AG09309 (cell line): ENCODE measurements at regions not wholly inside any gene's neighbourhood (a gene's known extent, or its start where the extent isn't known, plus 50 kb on each side); places are given as distances from the start of the nearest gene placed in this dataset.
"Not testable (repeated sequence)": the region's sequence is repeated elsewhere in the genome, so short reads cannot be mapped to it uniquely, and the experiment has no call there.

Experiments used
- DNase-seq: peaks from one replicate; pipeline ENCODE4 v3.0.0-alpha.2; 2010; ENCODE audit warnings: low read depth
- H3K4me3 ChIP-seq: 2 replicates; pipeline ENCODE4 v1.5.1; 2011; ENCODE audit warnings: mild to moderate bottlenecking, low read depth, low read length, moderate library complexity; ENCODE audit not compliant: control insufficient read depth
- TF ChIP-seq, protein P1 (sequence below): IDR thresholded peaks from 2 replicates; pipeline ENCODE4 v1.5.1; 2011; ENCODE audit warnings: mild to moderate bottlenecking, low read depth, low read length, inconsistent platforms; ENCODE audit not compliant: insufficient read depth, control insufficient read depth; ENCODE audit errors: missing control alignments

DNA sequence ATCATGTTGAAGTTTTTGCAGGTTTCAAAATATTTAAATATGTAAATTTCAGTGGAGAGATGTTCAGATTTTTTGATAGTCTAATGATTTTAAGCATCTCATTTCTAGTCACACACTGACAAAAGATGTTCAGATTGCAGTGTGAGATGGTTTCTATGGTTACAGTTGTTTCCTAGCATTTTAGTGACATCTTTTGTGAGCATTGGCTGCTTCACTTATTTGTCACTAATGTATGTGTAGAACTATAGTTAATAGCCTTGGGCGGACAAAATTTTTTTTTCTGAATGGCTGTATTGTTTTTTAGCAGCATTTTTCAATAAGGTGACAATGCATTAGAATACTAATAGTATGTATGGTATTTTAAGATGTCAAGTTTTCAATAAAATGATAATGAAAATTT lies 315.6 kb upstream of the PRKD1 start:
- TF ChIP-seq, protein P1, sequence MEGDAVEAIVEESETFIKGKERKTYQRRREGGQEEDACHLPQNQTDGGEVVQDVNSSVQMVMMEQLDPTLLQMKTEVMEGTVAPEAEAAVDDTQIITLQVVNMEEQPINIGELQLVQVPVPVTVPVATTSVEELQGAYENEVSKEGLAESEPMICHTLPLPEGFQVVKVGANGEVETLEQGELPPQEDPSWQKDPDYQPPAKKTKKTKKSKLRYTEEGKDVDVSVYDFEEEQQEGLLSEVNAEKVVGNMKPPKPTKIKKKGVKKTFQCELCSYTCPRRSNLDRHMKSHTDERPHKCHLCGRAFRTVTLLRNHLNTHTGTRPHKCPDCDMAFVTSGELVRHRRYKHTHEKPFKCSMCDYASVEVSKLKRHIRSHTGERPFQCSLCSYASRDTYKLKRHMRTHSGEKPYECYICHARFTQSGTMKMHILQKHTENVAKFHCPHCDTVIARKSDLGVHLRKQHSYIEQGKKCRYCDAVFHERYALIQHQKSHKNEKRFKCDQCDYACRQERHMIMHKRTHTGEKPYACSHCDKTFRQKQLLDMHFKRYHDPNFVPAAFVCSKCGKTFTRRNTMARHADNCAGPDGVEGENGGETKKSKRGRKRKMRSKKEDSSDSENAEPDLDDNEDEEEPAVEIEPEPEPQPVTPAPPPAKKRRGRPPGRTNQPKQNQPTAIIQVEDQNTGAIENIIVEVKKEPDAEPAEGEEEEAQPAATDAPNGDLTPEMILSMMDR, result no peak
- no peak for DNase-seq

DNA sequence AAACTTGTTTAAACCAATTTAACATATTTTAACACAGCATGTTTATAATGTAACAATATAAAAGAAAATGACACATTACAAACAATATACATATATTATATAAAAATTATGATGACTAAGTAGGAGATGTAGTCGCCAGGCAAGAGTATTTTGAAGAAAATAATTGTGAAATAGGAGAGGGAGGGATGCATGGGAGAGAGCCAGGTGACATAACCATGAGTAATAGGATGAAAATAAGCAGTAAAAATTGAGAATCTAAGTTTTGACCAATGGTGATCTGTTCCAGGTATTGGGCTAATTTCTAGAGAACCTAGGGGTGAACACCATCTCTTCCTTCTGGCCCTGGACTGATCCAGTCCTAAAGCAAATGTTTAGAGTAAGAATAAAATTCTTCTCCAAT lies 315.2 kb upstream of the G2E3 start:
- TF ChIP-seq, protein P1, result no peak
- H3K4me3 ChIP-seq, result no peak overlapping the region
- peak; percentile 34 for DNase-seq

More for the DNA sequence above, 315.6 kb upstream of the PRKD1 start:
- no peak overlapping the region for H3K4me3 ChIP-seq

DNA sequence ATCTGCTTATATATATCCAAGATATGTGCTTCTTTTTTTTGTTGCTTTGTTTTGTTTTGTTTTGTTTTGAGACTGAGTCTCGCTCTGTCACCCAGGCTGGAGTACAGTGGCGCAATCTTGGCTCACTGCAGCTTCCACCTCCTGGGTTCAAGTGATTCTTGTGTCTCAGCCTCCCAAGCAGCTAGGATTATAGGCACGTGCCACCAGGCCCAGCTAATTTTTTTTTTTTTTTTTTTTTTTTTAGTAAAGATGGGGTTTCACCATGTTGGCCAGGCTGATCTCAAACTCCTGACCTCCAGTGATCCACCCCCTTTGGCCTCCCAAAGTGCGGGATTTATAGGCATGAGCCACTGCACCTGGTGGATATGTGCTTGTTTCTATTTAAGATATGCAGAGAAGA lies 314.6 kb upstream of the G2E3 start:
- H3K4me3 ChIP-seq, DNase-seq: not testable (repeated sequence)

DNA sequence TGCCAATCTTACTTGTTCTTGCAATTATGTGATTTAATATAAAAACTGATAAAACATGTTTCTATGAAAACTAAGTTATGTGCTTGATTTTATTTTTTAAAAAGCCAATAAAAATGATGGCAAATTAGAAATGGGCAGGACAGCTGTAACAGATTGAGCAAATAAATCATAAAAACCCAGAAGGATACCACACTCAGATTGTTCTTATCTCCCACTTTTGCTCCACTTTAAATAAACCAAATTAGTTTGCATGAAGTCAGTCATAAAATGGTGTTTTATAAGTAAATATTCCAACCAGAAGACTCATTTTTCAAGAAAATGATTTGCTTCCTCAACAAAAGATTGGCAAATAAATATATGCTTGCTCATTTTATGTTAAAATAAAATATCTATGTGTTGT lies 307.9 kb upstream of the G2E3 start:
- DNase-seq, result no peak
- H3K4me3 ChIP-seq, result no peak overlapping the region
- TF ChIP-seq, protein P1, result no peak

DNA sequence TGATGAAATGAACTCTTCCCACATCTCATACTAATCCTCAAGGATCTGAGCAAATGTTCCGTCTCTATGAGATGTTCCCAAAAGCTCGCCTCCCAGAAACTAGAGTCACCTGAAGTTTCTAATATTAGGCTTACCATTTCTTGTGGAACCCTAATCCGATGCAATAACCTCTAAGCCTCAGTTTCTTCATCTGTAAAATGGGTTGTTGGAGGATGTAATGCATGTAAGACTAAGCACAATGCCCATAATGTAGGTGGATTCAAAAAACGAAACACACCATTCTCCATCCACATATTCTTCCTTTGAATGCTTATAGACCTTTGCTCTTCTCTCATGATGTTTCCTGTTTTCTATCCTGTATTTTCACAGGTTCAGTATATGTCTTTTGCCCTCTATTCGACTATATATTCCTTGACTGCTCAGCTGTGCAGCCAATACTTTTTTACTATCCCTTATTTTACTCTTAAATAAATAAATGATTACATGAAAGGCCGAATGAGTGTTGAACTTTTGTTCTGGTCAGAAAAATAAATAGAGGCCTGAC lies 307.3 kb upstream of the G2E3 start:
- no peak for DNase-seq
- TF ChIP-seq, protein P1, result no peak
- no peak overlapping the region for H3K4me3 ChIP-seq

DNA sequence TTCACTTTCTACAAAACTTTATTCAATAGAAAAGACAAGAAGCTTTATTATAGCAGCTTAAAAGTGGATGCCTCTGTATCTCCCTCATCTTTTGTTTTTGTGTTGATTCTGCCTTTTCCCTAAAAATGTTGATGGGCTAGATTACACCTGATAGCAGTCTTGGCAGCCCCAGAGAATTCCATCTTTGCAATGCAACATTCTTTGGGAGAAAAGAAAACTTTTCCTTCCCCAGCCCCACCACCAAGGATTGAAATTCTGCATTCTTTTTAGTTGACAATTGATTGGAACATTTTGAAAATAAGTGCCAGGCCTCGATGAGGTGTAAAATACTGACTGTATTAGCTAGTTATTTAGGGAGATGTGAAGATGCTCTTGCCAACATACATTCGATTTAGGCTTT lies 306.8 kb upstream of the G2E3 start:
- TF ChIP-seq, protein P1, result no peak
- no peak for DNase-seq
- no peak overlapping the region for H3K4me3 ChIP-seq

DNA sequence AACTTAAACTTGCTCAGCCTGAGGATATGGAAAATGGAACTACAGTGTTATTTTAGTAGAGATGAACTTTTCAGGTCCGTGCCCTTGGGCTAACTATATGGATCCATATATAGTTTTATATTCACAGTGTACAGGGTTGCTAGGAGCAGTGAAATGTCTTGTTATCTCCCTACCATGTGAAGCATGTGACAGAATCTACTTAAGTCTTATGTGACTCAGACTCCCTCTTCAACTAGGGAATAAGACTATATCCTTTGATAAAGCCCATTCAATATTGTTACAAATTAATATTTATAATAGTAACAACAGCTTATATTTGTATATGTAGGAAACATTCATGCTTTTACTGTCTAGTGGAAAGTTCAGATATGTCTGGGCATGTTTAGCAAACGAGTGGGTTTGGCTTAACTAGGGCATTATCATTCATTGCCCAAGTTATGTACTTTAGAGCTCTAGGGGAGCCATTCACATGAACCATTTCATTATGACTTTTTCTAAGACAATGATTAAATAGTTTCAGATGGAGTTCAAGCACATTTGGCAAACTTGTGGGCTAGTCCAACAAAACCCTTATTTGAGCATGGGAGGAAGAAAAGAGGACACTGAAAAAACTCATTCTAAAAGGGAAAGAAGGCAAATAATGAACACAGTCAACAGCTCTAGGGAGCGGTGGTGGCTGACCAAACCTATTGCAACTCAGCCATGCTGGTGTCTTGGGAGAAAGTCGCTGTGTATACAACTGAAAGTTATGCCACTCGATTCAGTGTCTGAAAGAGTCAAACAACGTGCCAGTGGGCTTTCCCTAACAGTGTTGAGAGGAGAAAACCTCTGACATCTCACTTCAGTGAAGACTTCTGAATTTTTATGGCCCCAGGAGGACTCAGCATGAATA lies 305.9 kb upstream of the G2E3 start:
- DNase-seq, result no peak
- H3K4me3 ChIP-seq, result no peak overlapping the region
- TF ChIP-seq, protein P1, result no peak
